Tibial artery (tissue), 4 donors: ENCODE measurements at regions not wholly inside any gene's neighbourhood (a gene's known extent, or its start where the extent isn't known, plus 50 kb on each side); places are given as distances from the start of the nearest gene placed in this dataset.
"Not testable (repeated sequence)": the region's sequence is repeated elsewhere in the genome, so short reads cannot be mapped to it uniquely, and the experiment has no call there.

ENCODE experiments used
- DNase-seq, 2 donors: peaks; one replicate each; pipeline ENCODE4 v3.0.0-alpha.2; 2019
- H3K27ac ChIP-seq, 2 donors: fragments of 200-600 bp; sonication (generic) in 1 of 2; 1 replicate in 1 of 2; 2 replicates in 1 of 2; pipeline ENCODE4 v1.5.1; 2018 to 2019; ENCODE audit warnings: mild to moderate bottlenecking in 1 of 2
- H3K27me3 ChIP-seq, 2 donors: fragments of 200-600 bp; sonication (generic) in 1 of 2; one replicate each; pipeline versions ENCODE4 v1.5.1 to v1.6.0; 2016 to 2019
- H3K36me3 ChIP-seq, 3 donors: fragments of 200-600 bp; sonication (generic) in 2 of 3; one replicate each; pipeline ENCODE4 v1.5.1; 2016 to 2019; ENCODE audit warnings: mild to moderate bottlenecking in 2 of 3
- H3K4me1 ChIP-seq, 4 donors: fragments of 200-600 bp; sonication (generic) in 2 of 4; 1 replicate in 3 of 4; 2 replicates in 1 of 4; pipeline ENCODE4 v1.5.1; 2016 to 2019
- H3K4me3 ChIP-seq, 2 donors: fragments of 200-600 bp; sonication (generic) in 1 of 2; 1 replicate in 1 of 2; 2 replicates in 1 of 2; pipeline ENCODE4 v1.5.1; 2018 to 2019; ENCODE audit warnings: mild to moderate bottlenecking in 2 of 2
- H3K9me3 ChIP-seq, 3 donors: fragments of 200-600 bp; sonication (generic) in 1 of 3; one replicate each; pipeline ENCODE4 v1.5.1; 2016 to 2019
- CTCF ChIP-seq, 2 experiments: fragments of 200-600 bp in 1 of 2; fragments of 450-650 bp in 1 of 2; IDR thresholded peaks; one replicate each; pipeline ENCODE4 v1.5.1; 2017 to 2019; ENCODE audit warnings: antibody characterized with exemption in 2 of 2, mild to moderate bottlenecking in 1 of 2, moderate library complexity in 1 of 2
- intact Hi-C: fragments of 100-400 bp; cut with DNase I; formaldehyde crosslinking; loops from one replicate; pipeline ENCODE4 v1.15.0; 2023; ENCODE audit warnings: low total_unique reads

DNA sequence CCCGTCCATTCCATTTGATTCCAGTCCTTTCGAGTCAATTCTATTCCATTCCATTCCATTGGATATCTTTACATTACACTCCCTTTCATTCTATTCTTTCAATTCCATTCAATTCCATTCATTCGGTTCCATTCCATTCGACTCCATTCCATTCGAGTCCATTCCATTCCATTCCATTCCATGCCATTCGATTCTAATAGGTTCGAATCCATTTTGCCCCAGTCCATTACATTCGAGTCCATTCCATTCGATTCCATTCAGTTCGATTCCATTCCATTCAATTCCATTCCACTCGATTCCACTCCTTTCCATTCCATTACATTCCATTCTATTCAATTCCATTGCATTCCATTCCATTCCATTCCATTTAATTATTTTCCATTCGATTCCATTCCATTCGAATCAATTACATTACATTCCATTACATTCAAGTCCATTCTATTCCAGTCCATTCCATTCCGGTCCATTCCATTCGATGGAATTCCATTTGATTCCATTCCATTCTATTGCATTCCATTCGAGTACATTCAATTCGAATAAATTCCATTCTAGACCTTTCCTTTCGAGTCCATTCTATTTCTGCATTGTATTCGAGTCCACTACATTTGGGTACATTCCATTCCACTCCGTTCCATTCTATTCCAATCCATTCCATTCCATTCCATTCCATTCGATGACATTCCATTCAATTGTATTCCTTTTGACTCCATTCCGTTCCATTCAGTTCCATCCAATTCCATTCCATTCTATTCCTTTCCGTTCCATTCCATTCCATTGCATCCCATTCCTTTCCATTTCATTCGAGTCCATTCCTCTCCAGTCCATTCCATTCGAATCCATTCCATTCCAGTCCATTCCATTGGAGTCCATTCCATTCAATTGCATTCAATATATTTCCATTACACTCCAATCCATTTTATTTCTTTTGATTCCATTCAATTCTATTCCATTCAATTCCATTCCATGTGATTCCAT, 2604.8 kb upstream of the TPTE start:
- Histone ChIP-seq H3K4me3 (no peak overlapping the region), H3K27ac (no peak overlapping the region), H3K27me3 (no peaks in the 10 kb centered on the region), H3K9me3 (peaks cover 0 to 32% (median 13%) of the 10 kb centered on the region in 3 donors), H3K4me1 (no peaks in the 10 kb centered on the region), H3K36me3 (no peaks in the 10 kb centered on the region)
- intact Hi-C loops, result no loop called here
- DNase-seq, result no peak
- TF ChIP-seq CTCF (IDR thresholded peaks at IDR 0.05), result no peak

GRCh38 chr21:7917729-7918128, 2603.7 kb upstream of the TPTE start:
- H3K9me3 ChIP-seq, result peaks cover 4 to 42% (median 15%) of the 10 kb centered on the region in 3 donors
- H3K4me3 ChIP-seq, result no peak overlapping the region
- intact Hi-C loops, result no loop called here
- no peaks in the 10 kb centered on the region for H3K4me1 ChIP-seq
- H3K36me3 ChIP-seq, result no peaks in the 10 kb centered on the region
- no peaks in the 10 kb centered on the region for H3K27me3 ChIP-seq
- TF ChIP-seq CTCF (IDR thresholded peaks at IDR 0.05), result no peak
- H3K27ac ChIP-seq, result no peak overlapping the region
- no peak for DNase-seq

DNA sequence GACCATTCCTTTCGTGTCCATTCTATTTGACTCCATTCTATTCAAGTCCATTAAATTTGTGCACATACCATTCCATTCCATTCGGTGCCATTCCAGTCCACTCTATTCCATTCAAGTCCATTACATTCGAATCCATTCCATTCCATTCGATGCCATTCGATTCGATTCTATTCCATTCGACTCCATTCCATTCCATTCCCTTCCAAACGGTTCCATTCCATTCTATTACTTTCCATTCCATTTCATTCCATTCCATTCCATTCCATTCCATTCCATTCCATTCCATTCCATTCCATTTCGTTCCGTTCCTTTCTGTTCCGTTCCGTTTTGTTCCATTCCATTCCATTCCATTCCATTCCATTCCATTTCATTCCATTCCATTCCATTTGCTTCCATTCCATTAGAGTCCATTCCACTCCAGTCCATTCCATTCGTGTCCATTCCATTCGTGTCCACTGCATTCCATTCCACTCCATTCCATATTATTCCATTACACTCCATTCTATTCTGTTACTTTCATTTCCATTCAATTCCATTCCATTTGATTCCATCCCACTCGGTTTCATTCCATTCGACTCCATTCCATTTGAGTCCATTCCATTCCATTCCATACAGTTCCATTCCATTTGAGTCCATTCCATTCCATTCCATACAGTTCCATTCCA, 2595.3 kb upstream of the TPTE start:
- DNase-seq, H3K27ac ChIP-seq, H3K27me3 ChIP-seq, intact Hi-C loops, H3K4me1 ChIP-seq, H3K36me3 ChIP-seq, H3K4me3 ChIP-seq: not testable (repeated sequence)
- H3K9me3 ChIP-seq, result peaks cover 8 to 93% (median 81%) of the 10 kb centered on the region in 3 donors

DNA sequence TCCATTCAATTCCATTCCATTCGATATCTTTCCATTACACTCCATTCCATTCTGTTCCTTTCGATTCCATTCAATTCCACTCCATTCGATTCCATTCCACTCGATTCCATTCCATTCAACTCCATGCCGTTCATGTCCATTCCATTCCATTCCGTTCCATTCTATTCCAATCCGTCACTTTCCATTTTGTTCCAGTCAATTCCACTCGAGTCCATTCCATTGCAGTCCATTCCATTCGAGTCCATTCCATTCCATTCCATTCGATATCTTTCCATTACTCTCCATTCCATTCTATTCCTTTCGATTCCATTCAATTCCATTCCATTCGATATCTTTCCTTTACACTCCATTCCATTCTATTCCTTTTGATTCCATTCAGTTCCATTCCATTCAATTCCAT, 2592.9 kb upstream of the TPTE start:
- H3K4me1 ChIP-seq, H3K36me3 ChIP-seq, H3K4me3 ChIP-seq, H3K27me3 ChIP-seq, DNase-seq, intact Hi-C loops, H3K27ac ChIP-seq: not testable (repeated sequence)
- peaks cover 13 to 93% (median 93%) of the 10 kb centered on the region in 3 donors for H3K9me3 ChIP-seq

- intact Hi-C loops, H3K4me1 ChIP-seq, H3K4me3 ChIP-seq, H3K27ac ChIP-seq, H3K36me3 ChIP-seq, H3K27me3 ChIP-seq, DNase-seq: not testable (repeated sequence)
- peaks cover 19 to 92% (median 91%) of the 10 kb centered on the region in 3 donors for H3K9me3 ChIP-seq
Measured at GRCh38 chr21:7929586-7929985, 2591.8 kb upstream of the TPTE start.

DNA sequence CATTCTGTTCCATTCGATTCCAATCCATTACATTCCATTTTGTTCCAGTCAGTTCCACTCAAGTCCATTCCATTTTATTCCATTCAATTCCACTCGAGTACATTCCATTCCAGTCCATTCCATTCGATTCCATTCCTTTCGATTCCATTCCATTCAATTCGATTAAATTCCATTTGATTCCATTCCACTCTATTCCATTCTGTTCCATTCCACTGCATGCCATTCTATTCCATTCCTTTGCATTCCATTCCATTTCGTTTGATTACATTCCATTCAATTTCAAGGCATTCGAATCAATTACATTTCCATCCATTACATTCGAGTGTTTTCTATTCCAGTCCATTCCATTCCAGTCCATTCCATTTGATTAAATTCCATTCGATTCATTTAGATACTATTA, 2590.9 kb upstream of the TPTE start:
- DNase-seq, H3K4me3 ChIP-seq, H3K27me3 ChIP-seq, H3K27ac ChIP-seq, H3K36me3 ChIP-seq, H3K4me1 ChIP-seq, intact Hi-C loops: not testable (repeated sequence)
- peaks cover 19 to 93% (median 87%) of the 10 kb centered on the region in 3 donors for H3K9me3 ChIP-seq

- H3K4me1 ChIP-seq, DNase-seq, intact Hi-C loops, H3K27ac ChIP-seq, H3K27me3 ChIP-seq, H3K36me3 ChIP-seq, H3K4me3 ChIP-seq: not testable (repeated sequence)
- peaks cover 27 to 92% (median 75%) of the 10 kb centered on the region in 3 donors for H3K9me3 ChIP-seq
Measured at GRCh38 chr21:7932113-7932512, 2589.3 kb upstream of the TPTE start.

DNA sequence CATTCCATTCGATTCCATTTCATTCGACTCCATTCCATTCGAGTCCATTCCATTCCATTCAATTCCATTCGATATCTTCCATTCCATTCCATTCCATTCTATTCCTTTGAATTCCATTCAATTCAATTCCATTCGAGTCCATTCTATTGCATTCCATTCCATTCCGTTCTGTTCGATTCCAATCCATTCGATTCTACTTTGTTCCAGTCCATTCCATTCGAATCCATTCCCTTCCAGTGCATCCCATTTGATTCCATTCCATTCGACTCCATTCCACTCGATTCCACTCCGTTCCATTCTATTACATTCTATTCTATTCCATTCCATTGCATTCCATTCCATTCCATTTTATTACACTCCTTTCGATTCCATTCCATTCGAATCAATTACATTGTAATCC, 2588.5 kb upstream of the TPTE start:
- H3K27me3 ChIP-seq, H3K27ac ChIP-seq, H3K4me3 ChIP-seq, DNase-seq, H3K36me3 ChIP-seq, intact Hi-C loops, H3K4me1 ChIP-seq: not testable (repeated sequence)
- H3K9me3 ChIP-seq, result peaks cover 32 to 92% (median 74%) of the 10 kb centered on the region in 3 donors
